ENCODE measurements at regions not wholly inside any gene's neighbourhood (a gene's known extent, or its start where the extent isn't known, plus 50 kb on each side); places are given as distances from the start of the nearest gene placed in this dataset.

DNA sequence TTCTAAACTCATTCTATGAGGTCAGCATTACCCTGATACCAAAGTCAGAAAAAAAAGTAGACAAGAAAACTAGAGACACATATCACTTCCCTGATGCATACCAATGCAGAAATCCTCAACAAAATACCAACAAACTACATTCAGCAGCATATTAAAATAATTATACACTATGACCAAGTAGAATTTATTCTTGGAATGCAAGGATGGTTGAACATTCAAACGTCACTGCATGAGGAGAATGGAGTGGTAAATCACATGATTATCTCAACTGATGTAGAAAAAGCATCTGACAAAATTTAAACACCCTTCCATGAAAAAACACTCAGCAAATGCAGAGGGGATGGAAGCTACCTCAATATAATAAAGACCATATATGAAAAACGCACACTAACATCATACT is 155.0 kb upstream of the KCNJ18 start:
- no peak overlapping the region for H3K27ac ChIP-seq
- TF ChIP-seq, protein P1, sequence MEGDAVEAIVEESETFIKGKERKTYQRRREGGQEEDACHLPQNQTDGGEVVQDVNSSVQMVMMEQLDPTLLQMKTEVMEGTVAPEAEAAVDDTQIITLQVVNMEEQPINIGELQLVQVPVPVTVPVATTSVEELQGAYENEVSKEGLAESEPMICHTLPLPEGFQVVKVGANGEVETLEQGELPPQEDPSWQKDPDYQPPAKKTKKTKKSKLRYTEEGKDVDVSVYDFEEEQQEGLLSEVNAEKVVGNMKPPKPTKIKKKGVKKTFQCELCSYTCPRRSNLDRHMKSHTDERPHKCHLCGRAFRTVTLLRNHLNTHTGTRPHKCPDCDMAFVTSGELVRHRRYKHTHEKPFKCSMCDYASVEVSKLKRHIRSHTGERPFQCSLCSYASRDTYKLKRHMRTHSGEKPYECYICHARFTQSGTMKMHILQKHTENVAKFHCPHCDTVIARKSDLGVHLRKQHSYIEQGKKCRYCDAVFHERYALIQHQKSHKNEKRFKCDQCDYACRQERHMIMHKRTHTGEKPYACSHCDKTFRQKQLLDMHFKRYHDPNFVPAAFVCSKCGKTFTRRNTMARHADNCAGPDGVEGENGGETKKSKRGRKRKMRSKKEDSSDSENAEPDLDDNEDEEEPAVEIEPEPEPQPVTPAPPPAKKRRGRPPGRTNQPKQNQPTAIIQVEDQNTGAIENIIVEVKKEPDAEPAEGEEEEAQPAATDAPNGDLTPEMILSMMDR (conservative IDR thresholded peaks at IDR 0.05): no peak
- TF ChIP-seq ZFX (IDR thresholded peaks at IDR 0.05): no peak

DNA sequence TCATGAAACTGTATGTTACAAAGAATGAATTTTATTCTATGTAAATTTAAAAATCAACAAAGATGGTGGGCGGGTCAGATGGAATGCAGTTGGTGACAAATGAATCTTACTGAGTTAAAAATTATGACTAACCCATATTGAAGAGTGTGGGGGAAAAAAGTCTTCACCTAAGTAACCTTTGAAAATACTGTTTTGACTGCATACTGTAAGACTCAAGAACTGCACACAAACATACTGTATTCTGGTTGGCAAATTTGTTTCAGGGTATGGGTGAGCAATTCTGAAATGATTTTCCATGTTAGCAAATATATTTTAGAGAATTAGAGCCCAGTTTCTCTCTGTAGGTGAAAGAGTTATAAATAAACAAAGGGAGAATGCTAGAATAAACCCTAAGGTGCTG is 153.7 kb upstream of the KCNJ18 start:
- no peak for TF ChIP-seq ZFX (IDR thresholded peaks at IDR 0.05)
- TF ChIP-seq, protein P1 (conservative IDR thresholded peaks at IDR 0.05): no peak

DNA sequence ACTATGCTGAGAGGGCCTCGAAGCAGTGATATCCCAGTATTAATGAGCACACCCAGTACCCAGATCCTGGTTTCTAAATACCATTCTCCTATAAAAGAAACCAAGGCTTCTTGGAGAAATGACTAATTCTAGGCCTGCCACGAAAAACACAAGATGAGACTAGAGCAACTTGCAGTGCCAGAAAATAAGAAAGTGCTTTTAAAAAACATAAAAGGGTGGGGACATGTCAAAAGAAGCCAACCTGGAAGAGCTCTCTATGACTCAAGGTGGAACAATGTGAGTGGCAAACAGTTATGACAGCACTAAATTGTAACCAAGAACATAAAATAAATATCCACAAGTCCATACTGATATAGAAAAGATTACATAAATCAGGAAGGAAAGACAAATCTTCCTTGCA is 153.2 kb upstream of the KCNJ18 start:
- no peak overlapping the region for H3K27ac ChIP-seq
- TF ChIP-seq, protein P1 (conservative IDR thresholded peaks at IDR 0.05): no peak
- TF ChIP-seq ZFX (IDR thresholded peaks at IDR 0.05): no peak

More for the DNA sequence above, 153.7 kb upstream of the KCNJ18 start:
- H3K27ac ChIP-seq: no peak overlapping the region

DNA sequence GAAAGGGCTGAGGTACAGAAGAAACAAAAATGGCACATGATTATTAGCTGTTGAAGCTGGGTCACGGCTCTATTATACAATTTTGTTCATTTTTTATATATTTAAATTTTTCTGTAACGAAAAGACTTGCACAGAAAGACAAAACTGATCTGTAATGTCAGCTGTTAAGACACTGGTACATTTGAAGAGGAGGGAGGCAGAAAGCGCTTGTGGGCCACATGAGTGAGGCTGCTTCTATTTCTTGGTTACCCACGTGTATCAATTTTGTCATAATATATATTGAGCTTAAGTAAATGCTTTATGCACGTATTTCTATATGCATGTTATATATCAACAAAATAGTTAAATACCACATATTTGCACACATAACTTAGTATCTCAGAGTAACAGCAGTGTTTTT is 151.8 kb upstream of the KCNJ18 start:
- no peak overlapping the region for H3K27ac ChIP-seq
- TF ChIP-seq, protein P1 (conservative IDR thresholded peaks at IDR 0.05): no peak
- no peak for TF ChIP-seq ZFX (IDR thresholded peaks at IDR 0.05)

DNA sequence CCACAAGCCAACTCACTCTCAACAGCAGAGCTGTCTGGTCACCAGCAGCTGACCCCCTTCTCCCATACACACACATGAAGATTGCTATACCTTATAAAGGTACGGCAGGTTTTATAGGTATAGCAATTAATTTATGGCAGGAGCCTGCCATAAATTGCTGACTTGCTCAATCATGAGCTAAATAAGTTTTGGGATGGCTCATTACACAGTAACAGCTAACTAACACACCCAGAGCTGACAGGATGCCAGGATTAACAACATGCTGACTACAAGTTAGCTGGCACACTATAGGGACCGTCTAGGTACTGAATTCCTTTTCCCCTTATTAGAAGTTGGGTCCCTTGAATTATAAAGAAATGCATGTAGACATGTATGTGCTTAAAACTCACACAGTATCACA is 150.3 kb upstream of the KCNJ18 start:
- no peak for TF ChIP-seq ZFX (IDR thresholded peaks at IDR 0.05)
- TF ChIP-seq, protein P1 (conservative IDR thresholded peaks at IDR 0.05): no peak
- H3K27ac ChIP-seq: no peak overlapping the region

DNA sequence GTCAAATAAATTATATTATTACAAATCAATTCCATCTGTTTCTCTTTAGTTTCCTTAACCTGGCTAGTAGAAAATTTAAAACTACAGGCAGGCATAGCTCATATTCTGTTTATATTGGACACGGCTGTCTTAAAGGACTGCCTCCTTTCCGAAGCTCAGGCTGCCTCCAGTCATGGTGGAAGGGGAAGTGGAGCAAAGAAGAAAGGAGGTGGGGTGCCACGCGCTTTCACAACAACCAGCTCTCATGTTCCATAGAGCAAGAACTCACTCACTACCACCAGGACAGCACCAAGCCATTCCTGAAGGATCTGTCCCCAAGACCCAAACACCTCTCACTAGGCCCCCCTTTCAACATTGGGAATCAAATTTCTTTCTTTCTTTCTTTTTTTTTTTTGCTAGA is 149.3 kb upstream of the KCNJ18 start:
- H3K27ac ChIP-seq: no peak overlapping the region
- TF ChIP-seq, protein P1 (conservative IDR thresholded peaks at IDR 0.05): no peak
- no peak for TF ChIP-seq ZFX (IDR thresholded peaks at IDR 0.05)

DNA sequence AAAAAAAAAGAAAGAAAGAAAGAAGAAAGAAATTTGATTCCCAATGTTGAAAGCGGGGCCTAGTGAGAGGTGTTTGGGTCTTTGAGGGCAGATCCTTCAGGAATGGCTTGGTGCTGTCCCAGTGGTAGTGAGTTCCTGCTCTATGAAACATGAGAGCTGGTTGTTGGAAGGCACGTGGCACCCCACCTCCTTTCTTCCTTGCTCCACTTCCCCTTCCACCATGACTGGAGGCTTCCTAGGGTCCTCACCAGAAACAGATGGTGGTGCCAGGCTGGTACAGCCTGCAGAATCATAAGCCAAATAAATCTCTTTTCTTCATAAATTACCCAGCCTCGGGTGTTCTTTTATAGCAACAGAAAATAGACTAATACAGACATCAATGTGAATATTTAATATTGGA is 147.3 kb upstream of the KCNJ18 start:
- no peak overlapping the region for H3K27ac ChIP-seq
- TF ChIP-seq, protein P1 (conservative IDR thresholded peaks at IDR 0.05): no peak
- no peak for TF ChIP-seq ZFX (IDR thresholded peaks at IDR 0.05)
